HCT116 (cell line): ENCODE measurements at regions not wholly inside any gene's neighbourhood (a gene's known extent, or its start where the extent isn't known, plus 50 kb on each side); places are given as distances from the start of the nearest gene placed in this dataset.

ENCODE experiments used
- ATAC-seq: fragments of 200-7000 bp; cut with Tn5 transposase; 2 replicates; pipeline ENCODE4 v1.9.1; 2020; ENCODE audit warnings: mild to moderate bottlenecking, moderate library complexity
- BruUV-seq: library from RNA; stranded (reverse); fragments of 400-500 nt; replicated peaks from 2 replicates; lab custom pipeline; 2021; lab: Mats Ljungman, UMichigan
- CTCF ChIA-PET: fragments of 300-600 bp; sonication (Branson Sonifier 250); formaldehyde crosslinking; loops from one replicate; lab custom pipeline; 2021; ENCODE audit warnings: antibody characterized with exemption; lab: Charles Lee
- POLR2A ChIA-PET: fragments of 300-600, 350-600 bp; sonication (Branson Sonifier 250); formaldehyde crosslinking; loops from one replicate; lab custom pipeline; 2021; ENCODE audit warnings: antibody characterized with exemption; lab: Charles Lee
- RAD21 ChIA-PET, 2 experiments: fragments of 300-600 bp; sonication (Branson Sonifier 250); formaldehyde crosslinking; loops; one replicate each; lab custom pipeline; 2023; ENCODE audit warnings: low total read pairs in 2 of 2; ENCODE audit not compliant: uncharacterized antibody in 2 of 2, unreplicated experiment in 2 of 2, low non-redundant PET in 1 of 2; lab: Charles Lee
- DNase-seq: peaks from one replicate; pipeline ENCODE4 v3.0.0-alpha.2; 2010; ENCODE audit warnings: low read depth, low spot score
- H2AFZ ChIP-seq: fragments of 200-600 bp; shearing (Covaris generic), sonication (generic); 2 replicates; pipeline ENCODE4 v1.6.1; 2017; ENCODE audit warnings: low read depth, mixed run types, mixed read lengths, antibody characterized with exemption, low read length; ENCODE audit not compliant: poor library complexity, severe bottlenecking
- H3K27ac ChIP-seq: 2 replicates; pipeline ENCODE4 v1.5.1; 2012; ENCODE audit warnings: low read depth, low read length
- H3K27me3 ChIP-seq: fragments of 200-600 bp; sonication (generic); 2 replicates; pipeline ENCODE4 v1.6.1; 2016; ENCODE audit warnings: mixed run types, low read length, mixed read lengths; ENCODE audit not compliant: insufficient read depth
- H3K36me3 ChIP-seq, 2 experiments: fragments of 200-500 bp in 1 of 2; fragments of 200-600 bp in 1 of 2; sonication (Bioruptor generic) in 1 of 2; sonication (generic) in 1 of 2; 2 replicates each; pipeline versions ENCODE4 v1.5.1 to v1.6.1; 2014 to 2016; ENCODE audit warnings: low read length in 2 of 2, inconsistent platforms in 1 of 2, mixed read lengths in 1 of 2, mixed run types in 1 of 2; ENCODE audit not compliant: insufficient read depth in 2 of 2, control insufficient read depth in 1 of 2
- H3K4me1 ChIP-seq, 2 experiments: fragments of 200-600 bp in 1 of 2; sonication (generic) in 1 of 2; 2 replicates each; pipeline versions ENCODE4 v1.5.1 to v1.6.1; 2012 to 2017; ENCODE audit warnings: low read length in 2 of 2, inconsistent platforms in 1 of 2, mild to moderate bottlenecking in 1 of 2, mixed read lengths in 1 of 2, mixed run types in 1 of 2, moderate library complexity in 1 of 2; ENCODE audit not compliant: insufficient read depth in 2 of 2, control insufficient read depth in 1 of 2
- H3K4me2 ChIP-seq: fragments of 200-600 bp; sonication (generic); 2 replicates; pipeline ENCODE4 v1.6.1; 2017; ENCODE audit warnings: mixed run types, low read length, mixed read lengths
- H3K4me3 ChIP-seq, 2 experiments: fragments of 200-600 bp in 1 of 2; sonication (generic) in 1 of 2; replicated peaks in 1 of 2; 2 replicates each; pipeline ENCODE4 v1.5.1; 2011 to 2016; ENCODE audit warnings: low read length in 2 of 2, control low read depth in 1 of 2, low read depth in 1 of 2, mild to moderate bottlenecking in 1 of 2, mixed read lengths in 1 of 2, mixed run types in 1 of 2
- H3K79me2 ChIP-seq: fragments of 200-600 bp; sonication (generic); 2 replicates; pipeline ENCODE4 v1.6.1; 2017; ENCODE audit warnings: mild to moderate bottlenecking, mixed run types, low read length, moderate library complexity, mixed read lengths; ENCODE audit not compliant: insufficient read depth
- H3K9ac ChIP-seq: fragments of 200-600 bp; sonication (generic); 2 replicates; pipeline ENCODE4 v1.6.1; 2016; ENCODE audit warnings: low read length, mixed read lengths
- H3K9me2 ChIP-seq: fragments of 200-600 bp; sonication (generic), shearing (Covaris generic); 2 replicates; pipeline ENCODE4 v1.6.1; 2017; ENCODE audit warnings: mixed run types, mild to moderate bottlenecking, moderate library complexity; ENCODE audit not compliant: insufficient read depth
- H3K9me3 ChIP-seq, 2 experiments: fragments of 200-500 bp in 1 of 2; fragments of 200-600 bp in 1 of 2; sonication (Bioruptor generic) in 1 of 2; sonication (generic) in 1 of 2; 2 replicates each; pipeline ENCODE4 v1.6.1; 2014 to 2017; ENCODE audit warnings: low read length in 2 of 2, mixed read lengths in 2 of 2, inconsistent platforms in 1 of 2, low read depth in 1 of 2, mild to moderate bottlenecking in 1 of 2, mixed run types in 1 of 2, moderate library complexity in 1 of 2; ENCODE audit not compliant: control insufficient read depth in 1 of 2, insufficient read depth in 1 of 2
- H4K20me1 ChIP-seq: fragments of 200-600 bp; sonication (generic), shearing (Covaris generic); 2 replicates; pipeline ENCODE4 v1.6.1; 2017; ENCODE audit warnings: mixed run types, mild to moderate bottlenecking, moderate library complexity; ENCODE audit not compliant: insufficient read depth
- CBX3 ChIP-seq: IDR thresholded peaks from 2 replicates; pipeline ENCODE4 v1.6.1; 2012; ENCODE audit warnings: low read depth
- CEBPB ChIP-seq: IDR thresholded peaks from 2 replicates; pipeline ENCODE4 v1.6.1; 2012; ENCODE audit warnings: low read depth
- EGR1 ChIP-seq: IDR thresholded peaks from 2 replicates; pipeline ENCODE4 v1.6.1; 2012; ENCODE audit warnings: low read depth
- ELF1 ChIP-seq: IDR thresholded peaks from 2 replicates; pipeline ENCODE4 v1.6.1; 2012; ENCODE audit warnings: low read depth, borderline replicate concordance
- EZH2 ChIP-seq: fragments of 200-600 bp; sonication (generic); IDR thresholded peaks from 2 replicates; pipeline ENCODE4 v1.6.1; 2017; ENCODE audit warnings: antibody characterized with exemption, mixed run types
- EZH2phosphoT487 ChIP-seq: fragments of 200-600 bp; IDR thresholded peaks from 2 replicates; pipeline ENCODE4 v1.6.1; 2018; ENCODE audit warnings: antibody characterized with exemption, borderline replicate concordance
- FOSL1 ChIP-seq: IDR thresholded peaks from 2 replicates; pipeline ENCODE4 v1.6.1; 2012; ENCODE audit warnings: low read depth
- JUND ChIP-seq: IDR thresholded peaks from 2 replicates; pipeline ENCODE4 v1.6.1; 2012
- POLR2A ChIP-seq: IDR thresholded peaks from 2 replicates; pipeline ENCODE4 v1.7.0; 2011; ENCODE audit warnings: borderline replicate concordance; ENCODE audit not compliant: insufficient read depth, insufficient read length; ENCODE audit errors: extremely low read depth
- POLR2AphosphoS5 ChIP-seq: IDR thresholded peaks from 2 replicates; pipeline ENCODE4 v1.6.1; 2011; ENCODE audit warnings: mild to moderate bottlenecking, low read depth, low read length, moderate library complexity
- RAD21 ChIP-seq: IDR thresholded peaks from 2 replicates; pipeline ENCODE4 v1.6.1; 2012; ENCODE audit warnings: low read depth, mild to moderate bottlenecking
- SIN3A ChIP-seq: IDR thresholded peaks from 2 replicates; pipeline ENCODE4 v1.6.1; 2012; ENCODE audit warnings: low read depth
- YY1 ChIP-seq: IDR thresholded peaks from 2 replicates; pipeline ENCODE4 v1.6.1; 2011; ENCODE audit warnings: low read length, low read depth, moderate library complexity, mild to moderate bottlenecking; ENCODE audit not compliant: insufficient replicate concordance; ENCODE audit errors: extremely low read depth
- ZNF274 ChIP-seq: fragments of 200-500 bp; sonication (Bioruptor generic); IDR thresholded peaks from 2 replicates; pipeline ENCODE4 v1.6.1; 2014; ENCODE audit warnings: mild to moderate bottlenecking, low read depth, low read length, inconsistent platforms
- intact Hi-C: fragments of 100-400 bp; cut with micrococcal nuclease; formaldehyde crosslinking; loops from 2 replicates; pipeline ENCODE4 v1.10.0; 2022
- TF ChIP-seq, protein P1 (sequence below), 3 experiments: fragments of 200-600 bp in 1 of 3; sonication (generic) in 1 of 3; IDR thresholded peaks in 2 of 3; conservative IDR thresholded peaks in 1 of 3; 2 replicates each; pipeline ENCODE4 v1.5.1; 2012 to 2017; ENCODE audit warnings: low read depth in 2 of 3, low read length in 2 of 3, antibody characterized with exemption in 1 of 3, borderline replicate concordance in 1 of 3, control low read depth in 1 of 3, mild to moderate bottlenecking in 1 of 3, mixed read lengths in 1 of 3, mixed run types in 1 of 3, moderate library complexity in 1 of 3; ENCODE audit not compliant: insufficient read depth in 1 of 3
- TF ChIP-seq, protein P2 (sequence below): IDR thresholded peaks from 2 replicates; pipeline ENCODE4 v1.6.1; 2012
- TF ChIP-seq, protein P3 (sequence below): IDR thresholded peaks from 2 replicates; pipeline ENCODE4 v1.6.1; 2012
- TF ChIP-seq, protein P4 (sequence below): IDR thresholded peaks from 2 replicates; pipeline ENCODE4 v1.6.1; 2011; ENCODE audit warnings: mild to moderate bottlenecking, low read length, moderate library complexity; ENCODE audit not compliant: insufficient replicate concordance; ENCODE audit errors: extremely low read depth

DNA sequence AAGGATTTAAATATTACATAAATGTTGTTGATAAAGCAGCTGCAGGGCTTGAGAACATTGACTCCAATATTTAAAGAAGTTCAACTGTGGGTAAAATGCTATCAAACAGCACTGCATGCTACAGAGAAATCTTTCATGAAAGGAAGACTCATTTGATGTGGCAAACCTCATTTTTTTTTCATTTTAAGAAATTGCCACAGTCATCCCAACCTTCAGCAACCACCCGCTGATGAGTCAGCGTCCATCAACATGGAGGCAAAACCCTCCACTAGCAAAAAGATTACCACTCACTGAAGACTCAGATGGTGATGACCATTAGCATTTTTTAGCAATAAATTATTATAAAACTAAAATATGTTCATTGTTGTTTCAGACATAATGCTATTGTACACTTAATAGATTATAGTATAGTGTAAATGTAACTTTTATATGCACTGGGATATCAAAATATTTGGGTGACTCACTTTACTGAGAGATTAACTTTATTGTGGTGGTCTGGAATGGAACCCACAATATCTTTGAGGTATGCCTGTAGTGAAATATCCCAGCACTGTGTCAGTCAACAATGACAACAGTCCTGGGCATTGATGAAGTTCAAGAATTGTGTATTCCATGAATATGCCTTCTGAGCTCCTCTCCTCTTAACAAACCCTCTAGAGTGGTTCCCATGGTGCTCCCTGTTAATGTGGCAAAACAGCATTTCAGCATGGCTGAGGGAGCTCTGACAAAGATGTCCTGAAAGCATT, 52.4 kb upstream of the SOX21 start:
- Histone ChIP-seq H3K27ac (no peak overlapping the region), H3K36me3 (no peaks in the 10 kb centered on the region), H3K9me3 (no peaks in the 10 kb centered on the region), H3K4me1 (no peaks in the 10 kb centered on the region), H3K9ac (no peak overlapping the region), H3K79me2 (no peaks in the 10 kb centered on the region), H2AFZ (no peak overlapping the region), H3K4me2 (no peak overlapping the region), H3K4me3 (no peak overlapping the region), H3K9me2 (no peaks in the 10 kb centered on the region), H4K20me1 (no peaks in the 10 kb centered on the region), H3K27me3 (peaks cover 22% of the 10 kb centered on the region; the same call in 1 of the 2 replicates)
- RAD21 ChIA-PET, result no interaction called here
- ATAC-seq (no peak), DNase-seq (no peak)
- POLR2A ChIA-PET, result no interaction called here
- intact Hi-C loops, result no loop called here
- no TSS peak for BruUV-seq
- no peak for TF ChIP-seq ELF1
- no peak for TF ChIP-seq POLR2A
- TF ChIP-seq CEBPB, result no peak
- TF ChIP-seq, protein P1, sequence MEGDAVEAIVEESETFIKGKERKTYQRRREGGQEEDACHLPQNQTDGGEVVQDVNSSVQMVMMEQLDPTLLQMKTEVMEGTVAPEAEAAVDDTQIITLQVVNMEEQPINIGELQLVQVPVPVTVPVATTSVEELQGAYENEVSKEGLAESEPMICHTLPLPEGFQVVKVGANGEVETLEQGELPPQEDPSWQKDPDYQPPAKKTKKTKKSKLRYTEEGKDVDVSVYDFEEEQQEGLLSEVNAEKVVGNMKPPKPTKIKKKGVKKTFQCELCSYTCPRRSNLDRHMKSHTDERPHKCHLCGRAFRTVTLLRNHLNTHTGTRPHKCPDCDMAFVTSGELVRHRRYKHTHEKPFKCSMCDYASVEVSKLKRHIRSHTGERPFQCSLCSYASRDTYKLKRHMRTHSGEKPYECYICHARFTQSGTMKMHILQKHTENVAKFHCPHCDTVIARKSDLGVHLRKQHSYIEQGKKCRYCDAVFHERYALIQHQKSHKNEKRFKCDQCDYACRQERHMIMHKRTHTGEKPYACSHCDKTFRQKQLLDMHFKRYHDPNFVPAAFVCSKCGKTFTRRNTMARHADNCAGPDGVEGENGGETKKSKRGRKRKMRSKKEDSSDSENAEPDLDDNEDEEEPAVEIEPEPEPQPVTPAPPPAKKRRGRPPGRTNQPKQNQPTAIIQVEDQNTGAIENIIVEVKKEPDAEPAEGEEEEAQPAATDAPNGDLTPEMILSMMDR (IDR thresholded peaks at IDR 0.05 in 2 of 3, conservative IDR thresholded peaks at IDR 0.05 in 1 of 3; ENCODE audit: borderline replicate concordance in 1 of 3, insufficient read depth in 1 of 3, low read depth in 2 of 3, low read length in 2 of 3), result no peak
- no peak for TF ChIP-seq CBX3
- no peak for TF ChIP-seq SIN3A
- TF ChIP-seq EGR1, result no peak
- no peak for TF ChIP-seq EZH2phosphoT487
- TF ChIP-seq, protein P2, sequence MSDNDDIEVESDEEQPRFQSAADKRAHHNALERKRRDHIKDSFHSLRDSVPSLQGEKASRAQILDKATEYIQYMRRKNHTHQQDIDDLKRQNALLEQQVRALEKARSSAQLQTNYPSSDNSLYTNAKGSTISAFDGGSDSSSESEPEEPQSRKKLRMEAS, result no peak
- TF ChIP-seq ZNF274, result no peak
- TF ChIP-seq RAD21, result no peak
- TF ChIP-seq, protein P3, sequence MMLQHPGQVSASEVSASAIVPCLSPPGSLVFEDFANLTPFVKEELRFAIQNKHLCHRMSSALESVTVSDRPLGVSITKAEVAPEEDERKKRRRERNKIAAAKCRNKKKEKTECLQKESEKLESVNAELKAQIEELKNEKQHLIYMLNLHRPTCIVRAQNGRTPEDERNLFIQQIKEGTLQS, result no peak
- TF ChIP-seq YY1, result no peak
- no peak for TF ChIP-seq POLR2AphosphoS5
- TF ChIP-seq FOSL1, result no peak
- no peak for TF ChIP-seq JUND
- TF ChIP-seq, protein P4, sequence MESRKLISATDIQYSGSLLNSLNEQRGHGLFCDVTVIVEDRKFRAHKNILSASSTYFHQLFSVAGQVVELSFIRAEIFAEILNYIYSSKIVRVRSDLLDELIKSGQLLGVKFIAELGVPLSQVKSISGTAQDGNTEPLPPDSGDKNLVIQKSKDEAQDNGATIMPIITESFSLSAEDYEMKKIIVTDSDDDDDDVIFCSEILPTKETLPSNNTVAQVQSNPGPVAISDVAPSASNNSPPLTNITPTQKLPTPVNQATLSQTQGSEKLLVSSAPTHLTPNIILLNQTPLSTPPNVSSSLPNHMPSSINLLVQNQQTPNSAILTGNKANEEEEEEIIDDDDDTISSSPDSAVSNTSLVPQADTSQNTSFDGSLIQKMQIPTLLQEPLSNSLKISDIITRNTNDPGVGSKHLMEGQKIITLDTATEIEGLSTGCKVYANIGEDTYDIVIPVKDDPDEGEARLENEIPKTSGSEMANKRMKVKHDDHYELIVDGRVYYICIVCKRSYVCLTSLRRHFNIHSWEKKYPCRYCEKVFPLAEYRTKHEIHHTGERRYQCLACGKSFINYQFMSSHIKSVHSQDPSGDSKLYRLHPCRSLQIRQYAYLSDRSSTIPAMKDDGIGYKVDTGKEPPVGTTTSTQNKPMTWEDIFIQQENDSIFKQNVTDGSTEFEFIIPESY, result no peak
- TF ChIP-seq EZH2, result no peak
- CTCF ChIA-PET, result no interaction called here
